H1 (cell line): ENCODE measurements at regions not wholly inside any gene's neighbourhood (a gene's known extent, or its start where the extent isn't known, plus 50 kb on each side); places are given as distances from the start of the nearest gene placed in this dataset.
A peak's percentile ranks its signal among the peaks of the same experiment; 100 is the strongest.

ENCODE experiments used
- POU5F1 ChIP-seq: IDR thresholded peaks from 2 replicates; pipeline ENCODE4 v1.6.1; 2011; ENCODE audit warnings: low read depth, mild to moderate bottlenecking, low read length, moderate library complexity
- RAD21 ChIP-seq, 2 experiments: IDR thresholded peaks in 1 of 2; conservative IDR thresholded peaks in 1 of 2; 2 replicates each; pipeline ENCODE4 v1.6.1; 2011; ENCODE audit warnings: low read depth in 2 of 2, low read length in 2 of 2, improper control_type of control experiment in 1 of 2, inconsistent platforms in 1 of 2, mild to moderate bottlenecking in 1 of 2, moderate library complexity in 1 of 2
- RFX5 ChIP-seq: IDR thresholded peaks from 2 replicates; pipeline ENCODE4 v1.6.1; 2011; ENCODE audit warnings: low read depth, low read length, improper control_type of control experiment, borderline replicate concordance
- ZNF274 ChIP-seq: IDR thresholded peaks from 2 replicates; pipeline ENCODE4 v1.7.0; 2012; ENCODE audit warnings: low read length, borderline replicate concordance; ENCODE audit errors: extremely low read depth
- TF ChIP-seq, protein P1 (sequence below): fragments of 300-600 bp; sonication (generic); IDR thresholded peaks from 2 replicates; pipeline ENCODE4 v1.7.1; 2012; ENCODE audit warnings: low read length, moderate library complexity, mild to moderate bottlenecking, inconsistent platforms; ENCODE audit not compliant: insufficient replicate concordance
- TF ChIP-seq, protein P2 (sequence below), 3 experiments: IDR thresholded peaks; 1 replicate in 2 of 3; 2 replicates in 1 of 3; pipeline versions ENCODE4 v1.5.1 to v1.6.1; 2011; ENCODE audit warnings: low read length in 3 of 3, mild to moderate bottlenecking in 3 of 3, inconsistent platforms in 2 of 3, low read depth in 1 of 3, moderate library complexity in 1 of 3; ENCODE audit not compliant: insufficient read depth in 1 of 3; ENCODE audit errors: control extremely low read depth in 1 of 3

DNA sequence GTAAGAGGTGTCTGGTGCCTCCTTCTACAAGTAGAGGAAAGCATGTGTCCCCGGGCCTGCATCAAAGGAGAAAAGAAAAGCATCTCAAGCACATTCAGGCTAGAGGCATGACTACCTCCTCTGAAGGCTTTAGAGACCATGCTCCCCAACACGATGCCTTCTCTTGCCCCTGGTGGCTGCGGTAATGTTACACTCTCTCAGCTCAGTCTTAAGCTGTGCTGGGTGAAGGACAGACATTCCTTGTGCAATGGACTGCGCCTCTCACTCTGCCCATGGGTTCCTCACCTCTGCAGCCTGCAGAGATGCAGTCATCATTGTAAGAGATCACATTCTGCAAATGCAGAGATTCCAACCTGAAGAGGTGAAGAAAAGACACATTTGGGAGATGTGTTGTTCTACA is 148.2 kb upstream of the HNRNPA3 start (continued):
- TF ChIP-seq, protein P1, sequence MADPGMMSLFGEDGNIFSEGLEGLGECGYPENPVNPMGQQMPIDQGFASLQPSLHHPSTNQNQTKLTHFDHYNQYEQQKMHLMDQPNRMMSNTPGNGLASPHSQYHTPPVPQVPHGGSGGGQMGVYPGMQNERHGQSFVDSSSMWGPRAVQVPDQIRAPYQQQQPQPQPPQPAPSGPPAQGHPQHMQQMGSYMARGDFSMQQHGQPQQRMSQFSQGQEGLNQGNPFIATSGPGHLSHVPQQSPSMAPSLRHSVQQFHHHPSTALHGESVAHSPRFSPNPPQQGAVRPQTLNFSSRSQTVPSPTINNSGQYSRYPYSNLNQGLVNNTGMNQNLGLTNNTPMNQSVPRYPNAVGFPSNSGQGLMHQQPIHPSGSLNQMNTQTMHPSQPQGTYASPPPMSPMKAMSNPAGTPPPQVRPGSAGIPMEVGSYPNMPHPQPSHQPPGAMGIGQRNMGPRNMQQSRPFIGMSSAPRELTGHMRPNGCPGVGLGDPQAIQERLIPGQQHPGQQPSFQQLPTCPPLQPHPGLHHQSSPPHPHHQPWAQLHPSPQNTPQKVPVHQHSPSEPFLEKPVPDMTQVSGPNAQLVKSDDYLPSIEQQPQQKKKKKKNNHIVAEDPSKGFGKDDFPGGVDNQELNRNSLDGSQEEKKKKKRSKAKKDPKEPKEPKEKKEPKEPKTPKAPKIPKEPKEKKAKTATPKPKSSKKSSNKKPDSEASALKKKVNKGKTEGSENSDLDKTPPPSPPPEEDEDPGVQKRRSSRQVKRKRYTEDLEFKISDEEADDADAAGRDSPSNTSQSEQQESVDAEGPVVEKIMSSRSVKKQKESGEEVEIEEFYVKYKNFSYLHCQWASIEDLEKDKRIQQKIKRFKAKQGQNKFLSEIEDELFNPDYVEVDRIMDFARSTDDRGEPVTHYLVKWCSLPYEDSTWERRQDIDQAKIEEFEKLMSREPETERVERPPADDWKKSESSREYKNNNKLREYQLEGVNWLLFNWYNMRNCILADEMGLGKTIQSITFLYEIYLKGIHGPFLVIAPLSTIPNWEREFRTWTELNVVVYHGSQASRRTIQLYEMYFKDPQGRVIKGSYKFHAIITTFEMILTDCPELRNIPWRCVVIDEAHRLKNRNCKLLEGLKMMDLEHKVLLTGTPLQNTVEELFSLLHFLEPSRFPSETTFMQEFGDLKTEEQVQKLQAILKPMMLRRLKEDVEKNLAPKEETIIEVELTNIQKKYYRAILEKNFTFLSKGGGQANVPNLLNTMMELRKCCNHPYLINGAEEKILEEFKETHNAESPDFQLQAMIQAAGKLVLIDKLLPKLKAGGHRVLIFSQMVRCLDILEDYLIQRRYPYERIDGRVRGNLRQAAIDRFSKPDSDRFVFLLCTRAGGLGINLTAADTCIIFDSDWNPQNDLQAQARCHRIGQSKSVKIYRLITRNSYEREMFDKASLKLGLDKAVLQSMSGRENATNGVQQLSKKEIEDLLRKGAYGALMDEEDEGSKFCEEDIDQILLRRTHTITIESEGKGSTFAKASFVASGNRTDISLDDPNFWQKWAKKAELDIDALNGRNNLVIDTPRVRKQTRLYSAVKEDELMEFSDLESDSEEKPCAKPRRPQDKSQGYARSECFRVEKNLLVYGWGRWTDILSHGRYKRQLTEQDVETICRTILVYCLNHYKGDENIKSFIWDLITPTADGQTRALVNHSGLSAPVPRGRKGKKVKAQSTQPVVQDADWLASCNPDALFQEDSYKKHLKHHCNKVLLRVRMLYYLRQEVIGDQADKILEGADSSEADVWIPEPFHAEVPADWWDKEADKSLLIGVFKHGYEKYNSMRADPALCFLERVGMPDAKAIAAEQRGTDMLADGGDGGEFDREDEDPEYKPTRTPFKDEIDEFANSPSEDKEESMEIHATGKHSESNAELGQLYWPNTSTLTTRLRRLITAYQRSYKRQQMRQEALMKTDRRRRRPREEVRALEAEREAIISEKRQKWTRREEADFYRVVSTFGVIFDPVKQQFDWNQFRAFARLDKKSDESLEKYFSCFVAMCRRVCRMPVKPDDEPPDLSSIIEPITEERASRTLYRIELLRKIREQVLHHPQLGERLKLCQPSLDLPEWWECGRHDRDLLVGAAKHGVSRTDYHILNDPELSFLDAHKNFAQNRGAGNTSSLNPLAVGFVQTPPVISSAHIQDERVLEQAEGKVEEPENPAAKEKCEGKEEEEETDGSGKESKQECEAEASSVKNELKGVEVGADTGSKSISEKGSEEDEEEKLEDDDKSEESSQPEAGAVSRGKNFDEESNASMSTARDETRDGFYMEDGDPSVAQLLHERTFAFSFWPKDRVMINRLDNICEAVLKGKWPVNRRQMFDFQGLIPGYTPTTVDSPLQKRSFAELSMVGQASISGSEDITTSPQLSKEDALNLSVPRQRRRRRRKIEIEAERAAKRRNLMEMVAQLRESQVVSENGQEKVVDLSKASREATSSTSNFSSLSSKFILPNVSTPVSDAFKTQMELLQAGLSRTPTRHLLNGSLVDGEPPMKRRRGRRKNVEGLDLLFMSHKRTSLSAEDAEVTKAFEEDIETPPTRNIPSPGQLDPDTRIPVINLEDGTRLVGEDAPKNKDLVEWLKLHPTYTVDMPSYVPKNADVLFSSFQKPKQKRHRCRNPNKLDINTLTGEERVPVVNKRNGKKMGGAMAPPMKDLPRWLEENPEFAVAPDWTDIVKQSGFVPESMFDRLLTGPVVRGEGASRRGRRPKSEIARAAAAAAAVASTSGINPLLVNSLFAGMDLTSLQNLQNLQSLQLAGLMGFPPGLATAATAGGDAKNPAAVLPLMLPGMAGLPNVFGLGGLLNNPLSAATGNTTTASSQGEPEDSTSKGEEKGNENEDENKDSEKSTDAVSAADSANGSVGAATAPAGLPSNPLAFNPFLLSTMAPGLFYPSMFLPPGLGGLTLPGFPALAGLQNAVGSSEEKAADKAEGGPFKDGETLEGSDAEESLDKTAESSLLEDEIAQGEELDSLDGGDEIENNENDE, result no peak
- TF ChIP-seq, protein P2, sequence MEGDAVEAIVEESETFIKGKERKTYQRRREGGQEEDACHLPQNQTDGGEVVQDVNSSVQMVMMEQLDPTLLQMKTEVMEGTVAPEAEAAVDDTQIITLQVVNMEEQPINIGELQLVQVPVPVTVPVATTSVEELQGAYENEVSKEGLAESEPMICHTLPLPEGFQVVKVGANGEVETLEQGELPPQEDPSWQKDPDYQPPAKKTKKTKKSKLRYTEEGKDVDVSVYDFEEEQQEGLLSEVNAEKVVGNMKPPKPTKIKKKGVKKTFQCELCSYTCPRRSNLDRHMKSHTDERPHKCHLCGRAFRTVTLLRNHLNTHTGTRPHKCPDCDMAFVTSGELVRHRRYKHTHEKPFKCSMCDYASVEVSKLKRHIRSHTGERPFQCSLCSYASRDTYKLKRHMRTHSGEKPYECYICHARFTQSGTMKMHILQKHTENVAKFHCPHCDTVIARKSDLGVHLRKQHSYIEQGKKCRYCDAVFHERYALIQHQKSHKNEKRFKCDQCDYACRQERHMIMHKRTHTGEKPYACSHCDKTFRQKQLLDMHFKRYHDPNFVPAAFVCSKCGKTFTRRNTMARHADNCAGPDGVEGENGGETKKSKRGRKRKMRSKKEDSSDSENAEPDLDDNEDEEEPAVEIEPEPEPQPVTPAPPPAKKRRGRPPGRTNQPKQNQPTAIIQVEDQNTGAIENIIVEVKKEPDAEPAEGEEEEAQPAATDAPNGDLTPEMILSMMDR (IDR thresholded peaks at IDR 0.05; ENCODE audit: control extremely low read depth in 1 of 3, insufficient read depth in 1 of 3, low read depth in 1 of 3, low read length in 3 of 3), result peak in 1 of 3 experiments; percentile 30; a peak in 1 of 4 replicates
- TF ChIP-seq POU5F1 (no peak), RAD21 (IDR thresholded peaks at IDR 0.05 in 1 of 2, conservative IDR thresholded peaks at IDR 0.05 in 1 of 2; ENCODE audit: low read depth in 2 of 2, low read length in 2 of 2) (peak in 1 of 2 experiments; percentile 6; a peak in 1 of 4 replicates), ZNF274 (no peak), RFX5 (no peak)
